ENCODE measurements at regions not wholly inside any gene's neighbourhood (a gene's known extent, or its start where the extent isn't known, plus 50 kb on each side); places are given as distances from the start of the nearest gene placed in this dataset.

GRCh38 chr4:181509073-181509472 lies 734.1 kb upstream of the TENM3 start:
- H3K4me3 Mint-ChIP-seq, result no peak overlapping the region
- no peak overlapping the region for H3K27ac Mint-ChIP-seq
- DNase-seq (no peak), ATAC-seq (replicated peaks) (no peak)
- H3K4me1 Mint-ChIP-seq (ENCODE audit: low read depth in 2 of 2), result no peaks in the 10 kb centered on the region
- peaks cover 16 to 17% of the 10 kb centered on the region in 2 donors for H3K9me3 Mint-ChIP-seq
- no peaks in the 10 kb centered on the region for H3K27me3 Mint-ChIP-seq
- no peaks in the 10 kb centered on the region for H3K36me3 Mint-ChIP-seq (ENCODE audit: insufficient read depth)

- H3K27ac Mint-ChIP-seq, result no peak overlapping the region
- H3K9me3 Mint-ChIP-seq, result peaks cover 2 to 6% of the 10 kb centered on the region in 2 donors
Observed at GRCh38 chr4:181517491-181517890, 725.7 kb upstream of the TENM3 start.

GRCh38 chr4:181520790-181521189 lies 722.4 kb upstream of the TENM3 start:
- Mint-ChIP-seq H3K36me3 (ENCODE audit: insufficient read depth) (peaks cover 2% of the 10 kb centered on the region), H3K27ac (no peak overlapping the region), H3K4me1 (ENCODE audit: low read depth in 2 of 2) (no peaks in the 10 kb centered on the region), H3K27me3 (no peaks in the 10 kb centered on the region), H3K9me3 (peaks cover 7% of the 10 kb centered on the region in 2 donors), H3K4me3 (no peak overlapping the region)
- DNase-seq (no peak), ATAC-seq (replicated peaks) (no peak)

More at GRCh38 chr4:181517491-181517890, 725.7 kb upstream of the TENM3 start:
- Mint-ChIP-seq H3K27me3 (no peaks in the 10 kb centered on the region), H3K4me3 (no peak overlapping the region), H3K36me3 (ENCODE audit: insufficient read depth) (peaks cover 2% of the 10 kb centered on the region), H3K4me1 (ENCODE audit: low read depth in 2 of 2) (no peaks in the 10 kb centered on the region)
- ATAC-seq (replicated peaks) (no peak), DNase-seq (no peak)

GRCh38 chr4:181523973-181524372 lies 719.2 kb upstream of the TENM3 start:
- H3K4me1 Mint-ChIP-seq (ENCODE audit: low read depth in 2 of 2), result no peaks in the 10 kb centered on the region
- no peak overlapping the region for H3K27ac Mint-ChIP-seq
- no peak for ATAC-seq (replicated peaks)
- H3K9me3 Mint-ChIP-seq, result peaks cover 7 to 8% of the 10 kb centered on the region in 2 donors
- peaks cover 2% of the 10 kb centered on the region for H3K36me3 Mint-ChIP-seq (ENCODE audit: insufficient read depth)
- DNase-seq, result no peak
- H3K4me3 Mint-ChIP-seq, result no peak overlapping the region
- H3K27me3 Mint-ChIP-seq, result no peaks in the 10 kb centered on the region

- Mint-ChIP-seq H3K27ac (no peak overlapping the region), H3K4me1 (ENCODE audit: low read depth in 2 of 2) (no peaks in the 10 kb centered on the region), H3K36me3 (ENCODE audit: insufficient read depth) (peaks cover 2% of the 10 kb centered on the region), H3K4me3 (no peak overlapping the region), H3K27me3 (no peaks in the 10 kb centered on the region), H3K9me3 (peaks cover 7 to 8% of the 10 kb centered on the region in 2 donors)
- DNase-seq (no peak), ATAC-seq (replicated peaks) (no peak)
Observed at GRCh38 chr4:181524499-181524898, 718.7 kb upstream of the TENM3 start.

GRCh38 chr4:181525634-181526033 lies 717.6 kb upstream of the TENM3 start:
- Mint-ChIP-seq H3K27me3 (no peaks in the 10 kb centered on the region), H3K4me3 (no peak overlapping the region), H3K36me3 (ENCODE audit: insufficient read depth) (peaks cover 2% of the 10 kb centered on the region), H3K27ac (no peak overlapping the region), H3K4me1 (ENCODE audit: low read depth in 2 of 2) (no peaks in the 10 kb centered on the region), H3K9me3 (peaks cover 7% of the 10 kb centered on the region in 2 donors)
- no peak for DNase-seq
- no peak for ATAC-seq (replicated peaks)

- DNase-seq, result no peak
- H3K27ac Mint-ChIP-seq, result no peak overlapping the region
- H3K4me1 Mint-ChIP-seq (ENCODE audit: low read depth in 2 of 2), result no peaks in the 10 kb centered on the region
- H3K4me3 Mint-ChIP-seq, result no peak overlapping the region
- no peak for ATAC-seq (replicated peaks)
- no peaks in the 10 kb centered on the region for H3K27me3 Mint-ChIP-seq
- peaks cover 10 to 11% of the 10 kb centered on the region in 2 donors for H3K9me3 Mint-ChIP-seq
- H3K36me3 Mint-ChIP-seq (ENCODE audit: insufficient read depth), result no peaks in the 10 kb centered on the region
Observed at GRCh38 chr4:181528570-181529184, 714.5 kb upstream of the TENM3 start.

- H3K4me3 Mint-ChIP-seq, result no peak overlapping the region
- DNase-seq (no peak), ATAC-seq (replicated peaks) (no peak)
- H3K36me3 Mint-ChIP-seq (ENCODE audit: insufficient read depth), result no peaks in the 10 kb centered on the region
- H3K4me1 Mint-ChIP-seq (ENCODE audit: low read depth in 2 of 2), result no peaks in the 10 kb centered on the region
- H3K27ac Mint-ChIP-seq, result no peak overlapping the region
- peaks cover 11 to 13% of the 10 kb centered on the region in 2 donors for H3K9me3 Mint-ChIP-seq
- H3K27me3 Mint-ChIP-seq, result no peaks in the 10 kb centered on the region
Observed at GRCh38 chr4:181529537-181529936, 713.7 kb upstream of the TENM3 start.

GRCh38 chr4:181536196-181536746 lies 706.9 kb upstream of the TENM3 start:
- Mint-ChIP-seq H3K27ac (no peak overlapping the region), H3K27me3 (no peaks in the 10 kb centered on the region), H3K4me3 (no peak overlapping the region), H3K4me1 (ENCODE audit: low read depth in 2 of 2) (no peaks in the 10 kb centered on the region), H3K36me3 (ENCODE audit: insufficient read depth) (no peaks in the 10 kb centered on the region), H3K9me3 (peaks cover 17 to 24% of the 10 kb centered on the region in 2 donors)
- ATAC-seq (replicated peaks), result no peak
- DNase-seq, result no peak

- DNase-seq, result no peak
- Mint-ChIP-seq H3K27ac (no peak overlapping the region), H3K27me3 (no peaks in the 10 kb centered on the region), H3K9me3 (peaks cover 17 to 18% of the 10 kb centered on the region in 2 donors), H3K36me3 (ENCODE audit: insufficient read depth) (no peaks in the 10 kb centered on the region), H3K4me1 (ENCODE audit: low read depth in 2 of 2) (no peaks in the 10 kb centered on the region), H3K4me3 (no peak overlapping the region)
- no peak for ATAC-seq (replicated peaks)
Observed at GRCh38 chr4:181536811-181537434, 706.3 kb upstream of the TENM3 start.

- Mint-ChIP-seq H3K9me3 (peaks cover 13 to 19% of the 10 kb centered on the region in 2 donors), H3K27me3 (no peaks in the 10 kb centered on the region), H3K27ac (no peak overlapping the region), H3K4me1 (ENCODE audit: low read depth in 2 of 2) (no peaks in the 10 kb centered on the region), H3K4me3 (no peak overlapping the region), H3K36me3 (ENCODE audit: insufficient read depth) (no peaks in the 10 kb centered on the region)
- DNase-seq (no peak), ATAC-seq (replicated peaks) (no peak)
Observed at GRCh38 chr4:181538431-181538830, 704.8 kb upstream of the TENM3 start.

- H3K4me3 Mint-ChIP-seq, result no peak overlapping the region
- H3K9me3 Mint-ChIP-seq, result peaks cover 0 to 13% of the 10 kb centered on the region in 2 donors
- H3K27me3 Mint-ChIP-seq, result no peaks in the 10 kb centered on the region
- no peaks in the 10 kb centered on the region for H3K4me1 Mint-ChIP-seq (ENCODE audit: low read depth in 2 of 2)
- no peaks in the 10 kb centered on the region for H3K36me3 Mint-ChIP-seq (ENCODE audit: insufficient read depth)
- DNase-seq (no peak), ATAC-seq (replicated peaks) (no peak)
- H3K27ac Mint-ChIP-seq, result no peak overlapping the region
Observed at GRCh38 chr4:181541396-181541795, 701.8 kb upstream of the TENM3 start.

- ATAC-seq (replicated peaks) (no peak), DNase-seq (no peak)
- no peaks in the 10 kb centered on the region for H3K27me3 Mint-ChIP-seq
- no peak overlapping the region for H3K4me3 Mint-ChIP-seq
- H3K27ac Mint-ChIP-seq, result no peak overlapping the region
- H3K4me1 Mint-ChIP-seq (ENCODE audit: low read depth in 2 of 2), result no peaks in the 10 kb centered on the region
- peaks cover 0 to 3% of the 10 kb centered on the region in 2 donors for H3K9me3 Mint-ChIP-seq
- peaks cover 4% of the 10 kb centered on the region for H3K36me3 Mint-ChIP-seq (ENCODE audit: insufficient read depth)
Observed at GRCh38 chr4:181548873-181549575, 694.2 kb upstream of the TENM3 start.

Data from effector memory CD8-positive, alpha-beta T cell (primary cell).